K562 (cell line): ENCODE measurements at regions not wholly inside any gene's neighbourhood (a gene's known extent, or its start where the extent isn't known, plus 50 kb on each side); places are given as distances from the start of the nearest gene placed in this dataset.

Experiments used
- CHD2 ChIP-seq: IDR thresholded peaks from 2 replicates; pipeline ENCODE4 v1.6.1; 2011; ENCODE audit warnings: low read depth, low read length
- MAFG ChIP-seq: fragments of 450-650 bp; conservative IDR thresholded peaks from 2 replicates; pipeline ENCODE4 v1.6.1; 2016; ENCODE audit warnings: missing genetic modification characterization, missing compliant biosample characterization
- STAT5B ChIP-seq: fragments of 250-450 bp; sonication (Bioruptor Pico); IDR thresholded peaks from 2 replicates; pipeline ENCODE4 v1.8.0; 2021; ENCODE audit warnings: mild to moderate bottlenecking, inconsistent platforms
- TCF7L2 ChIP-seq: fragments of 150-350 bp; IDR thresholded peaks from 2 replicates; pipeline ENCODE4 v1.6.1; 2016; ENCODE audit warnings: low read depth, mild to moderate bottlenecking, low read length, moderate library complexity
- TF ChIP-seq, protein P1 (sequence below): fragments of 450-650 bp; formaldehyde crosslinking; IDR thresholded peaks from 2 replicates; pipeline ENCODE4 v1.4.0; 2020; ENCODE audit warnings: mild to moderate bottlenecking, moderate library complexity
- TF ChIP-seq, protein P2 (sequence below), 3 experiments: IDR thresholded peaks in 2 of 3; conservative IDR thresholded peaks in 1 of 3; 2 replicates each; pipeline ENCODE4 v1.5.1; 2011 to 2012; ENCODE audit warnings: low read length in 3 of 3, mild to moderate bottlenecking in 3 of 3, control low read depth in 2 of 3, improper control_type of control experiment in 1 of 3, inconsistent platforms in 1 of 3, low read depth in 1 of 3, mixed read lengths in 1 of 3, moderate library complexity in 1 of 3; ENCODE audit not compliant: insufficient read depth in 2 of 3

DNA sequence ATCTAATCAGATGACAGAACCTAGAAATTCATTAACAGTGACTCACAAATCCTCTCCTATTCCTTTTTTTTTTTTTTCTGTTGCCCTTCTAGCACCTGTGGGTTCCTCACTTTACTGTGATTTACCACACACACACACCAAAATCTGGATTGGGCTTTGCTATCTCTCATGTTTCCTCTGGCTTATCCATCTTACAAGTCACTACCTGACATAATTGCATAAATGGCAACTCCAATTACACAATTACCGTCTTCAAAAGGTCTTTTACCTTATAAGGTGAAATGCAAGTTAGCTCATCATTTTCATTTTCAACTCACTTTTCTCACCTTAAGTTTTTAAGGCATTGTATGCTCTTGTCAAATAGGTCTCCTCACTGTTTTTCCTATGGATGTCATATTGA lies 426.3 kb upstream of the MEF2C start:
- TF ChIP-seq, protein P1, sequence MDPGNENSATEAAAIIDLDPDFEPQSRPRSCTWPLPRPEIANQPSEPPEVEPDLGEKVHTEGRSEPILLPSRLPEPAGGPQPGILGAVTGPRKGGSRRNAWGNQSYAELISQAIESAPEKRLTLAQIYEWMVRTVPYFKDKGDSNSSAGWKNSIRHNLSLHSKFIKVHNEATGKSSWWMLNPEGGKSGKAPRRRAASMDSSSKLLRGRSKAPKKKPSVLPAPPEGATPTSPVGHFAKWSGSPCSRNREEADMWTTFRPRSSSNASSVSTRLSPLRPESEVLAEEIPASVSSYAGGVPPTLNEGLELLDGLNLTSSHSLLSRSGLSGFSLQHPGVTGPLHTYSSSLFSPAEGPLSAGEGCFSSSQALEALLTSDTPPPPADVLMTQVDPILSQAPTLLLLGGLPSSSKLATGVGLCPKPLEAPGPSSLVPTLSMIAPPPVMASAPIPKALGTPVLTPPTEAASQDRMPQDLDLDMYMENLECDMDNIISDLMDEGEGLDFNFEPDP (CRISPR knock-in tag) = no peak
- TF ChIP-seq TCF7L2 (no peak), STAT5B (CRISPR knock-in tag) (no peak), MAFG (no peak), CHD2 (no peak)
- TF ChIP-seq, protein P2, sequence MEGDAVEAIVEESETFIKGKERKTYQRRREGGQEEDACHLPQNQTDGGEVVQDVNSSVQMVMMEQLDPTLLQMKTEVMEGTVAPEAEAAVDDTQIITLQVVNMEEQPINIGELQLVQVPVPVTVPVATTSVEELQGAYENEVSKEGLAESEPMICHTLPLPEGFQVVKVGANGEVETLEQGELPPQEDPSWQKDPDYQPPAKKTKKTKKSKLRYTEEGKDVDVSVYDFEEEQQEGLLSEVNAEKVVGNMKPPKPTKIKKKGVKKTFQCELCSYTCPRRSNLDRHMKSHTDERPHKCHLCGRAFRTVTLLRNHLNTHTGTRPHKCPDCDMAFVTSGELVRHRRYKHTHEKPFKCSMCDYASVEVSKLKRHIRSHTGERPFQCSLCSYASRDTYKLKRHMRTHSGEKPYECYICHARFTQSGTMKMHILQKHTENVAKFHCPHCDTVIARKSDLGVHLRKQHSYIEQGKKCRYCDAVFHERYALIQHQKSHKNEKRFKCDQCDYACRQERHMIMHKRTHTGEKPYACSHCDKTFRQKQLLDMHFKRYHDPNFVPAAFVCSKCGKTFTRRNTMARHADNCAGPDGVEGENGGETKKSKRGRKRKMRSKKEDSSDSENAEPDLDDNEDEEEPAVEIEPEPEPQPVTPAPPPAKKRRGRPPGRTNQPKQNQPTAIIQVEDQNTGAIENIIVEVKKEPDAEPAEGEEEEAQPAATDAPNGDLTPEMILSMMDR (IDR thresholded peaks at IDR 0.05 in 2 of 3, conservative IDR thresholded peaks at IDR 0.05 in 1 of 3; ENCODE audit: insufficient read depth in 2 of 3, low read depth in 1 of 3, low read length in 3 of 3) = no peak
